Activated T-cell treated with anti-CD3 and anti-CD28 coated beads for 1 hour (primary cell): ENCODE measurements at regions not wholly inside any gene's neighbourhood (a gene's known extent, or its start where the extent isn't known, plus 50 kb on each side); places are given as distances from the start of the nearest gene placed in this dataset.
"Not testable (repeated sequence)": the region's sequence is repeated elsewhere in the genome, so short reads cannot be mapped to it uniquely, and the experiment has no call there.

Experiments
- DNase-seq: peaks from one replicate; pipeline ENCODE4 v3.0.0-alpha.2; 2020; ENCODE audit warnings: low read depth

DNA sequence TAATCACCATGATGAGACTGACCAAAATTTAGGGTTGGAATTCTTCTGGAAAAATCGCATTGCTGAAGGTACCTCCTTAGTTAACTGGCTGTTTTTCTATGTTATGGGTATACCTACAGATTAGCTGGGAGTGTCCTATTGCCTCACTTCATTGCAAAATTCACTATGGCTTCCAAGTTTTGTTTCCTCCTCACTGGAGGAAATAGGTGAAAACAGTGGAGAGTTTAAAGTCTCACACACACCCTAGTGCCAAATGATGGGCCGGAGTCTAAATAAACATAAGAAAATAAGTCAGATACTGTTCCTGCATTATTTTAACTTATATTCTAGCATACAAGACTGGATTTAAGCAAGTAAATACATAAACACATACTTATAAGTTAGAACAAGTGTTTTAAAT, 98.2 kb downstream of the AHR start:
- DNase-seq, result no peak

DNA sequence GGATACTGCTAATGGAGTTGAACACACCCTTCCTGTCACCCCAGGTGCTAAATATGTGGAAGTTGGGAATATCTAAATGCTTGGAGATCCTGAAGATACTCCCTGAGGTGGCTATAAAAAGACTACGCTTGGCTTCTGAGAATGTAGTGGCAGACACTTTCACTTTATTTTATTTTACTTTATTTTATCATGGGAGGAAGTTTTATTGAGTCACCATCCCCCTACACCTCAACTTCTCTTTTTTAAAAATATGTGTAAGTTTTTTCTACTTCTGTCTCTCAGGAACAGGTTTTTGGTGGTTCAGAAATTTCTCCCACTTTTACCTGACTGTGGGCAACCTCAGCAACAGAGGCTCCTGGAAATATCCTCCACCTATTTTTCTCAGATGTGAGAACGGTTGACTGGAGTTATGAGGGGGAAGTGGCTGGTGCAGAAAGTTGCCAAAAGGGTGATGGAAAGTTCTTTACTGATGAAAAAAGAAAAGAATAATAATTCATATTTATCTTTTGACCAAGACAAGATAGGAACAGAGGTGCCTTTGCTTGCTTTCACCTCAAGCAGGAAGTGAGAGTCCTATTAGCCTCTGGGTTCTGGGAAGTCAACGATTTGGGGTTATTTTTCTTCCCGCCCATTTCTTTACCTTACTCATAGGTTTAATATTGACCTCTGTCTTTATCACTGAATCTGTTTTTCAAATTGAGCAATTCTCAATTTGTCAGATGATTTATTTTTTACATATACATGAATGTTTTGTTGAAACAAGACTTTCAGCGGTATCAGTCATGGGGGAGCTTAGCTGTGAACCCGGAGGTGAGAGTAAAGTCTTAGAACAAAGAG, 103.6 kb downstream of the AHR start:
- DNase-seq, result no peak

DNA sequence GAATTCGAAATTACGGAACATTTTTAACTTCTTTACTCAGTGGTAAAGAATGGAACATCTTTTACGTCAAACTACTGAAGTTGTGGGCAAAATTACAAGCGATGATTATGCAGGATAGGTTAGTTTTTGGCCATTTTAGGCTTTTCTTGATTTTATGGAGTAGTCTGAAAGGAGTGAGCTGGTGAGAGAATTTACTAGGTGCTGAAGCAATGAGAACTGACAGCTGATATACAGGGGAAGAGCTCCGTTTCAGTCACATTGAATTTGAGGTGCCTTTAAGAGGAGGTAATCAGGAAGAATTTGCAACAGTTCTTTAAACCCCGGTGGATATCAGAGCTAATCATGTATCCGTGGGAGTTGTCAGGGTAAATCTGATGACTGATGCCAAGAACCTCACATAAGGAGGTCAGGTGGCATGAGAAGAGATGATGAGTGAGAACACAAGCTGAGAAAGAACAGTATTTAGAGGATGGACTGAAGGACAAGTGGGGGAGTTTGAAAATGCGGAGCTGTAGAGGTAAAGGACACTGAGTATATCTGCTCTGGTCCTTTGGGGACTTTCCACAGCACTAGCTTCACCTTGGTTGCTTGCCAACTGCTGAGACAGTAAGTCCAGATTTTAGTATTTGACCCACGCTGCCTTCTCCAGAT, 104.3 kb downstream of the AHR start:
- no peak for DNase-seq

DNA sequence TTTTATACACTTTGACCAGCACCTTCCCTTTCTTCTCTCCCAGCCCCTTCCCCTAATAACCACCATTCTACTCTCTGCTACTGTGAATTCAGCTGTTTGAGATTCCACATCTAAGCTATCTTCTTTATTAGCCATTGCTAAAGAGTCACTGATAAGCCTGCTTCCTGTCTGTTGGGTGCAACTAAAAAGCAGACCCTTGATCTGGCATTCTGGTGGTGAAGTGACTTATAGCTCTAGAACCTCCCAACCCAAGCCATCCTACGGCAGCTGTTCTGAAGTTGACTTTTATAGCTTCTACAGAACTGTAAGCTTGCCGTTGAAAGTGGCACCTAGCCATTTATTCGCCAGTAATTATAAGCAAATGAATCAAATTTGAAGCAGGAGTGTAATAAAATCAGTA, 105.6 kb downstream of the AHR start:
- DNase-seq, result no peak

DNA sequence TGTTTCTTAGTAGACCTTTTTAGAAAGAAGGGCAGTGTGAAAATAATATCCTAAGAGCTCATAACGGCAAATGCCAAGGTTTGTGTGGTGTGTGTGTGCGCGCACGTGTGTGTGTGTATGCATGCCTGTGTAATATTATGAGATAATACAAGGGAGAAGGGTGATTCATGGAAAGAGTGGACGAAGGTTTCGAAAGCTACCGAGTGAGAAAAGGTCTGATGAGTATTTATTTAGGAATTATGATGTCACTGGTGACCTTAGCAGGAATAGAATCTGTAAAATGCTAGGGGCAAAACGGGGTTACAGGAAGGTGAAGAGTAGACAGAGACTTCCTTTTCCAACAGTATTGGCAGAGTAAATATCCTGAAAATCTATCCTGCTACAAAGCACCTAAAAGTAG, 107.3 kb downstream of the AHR start:
- no peak for DNase-seq

DNA sequence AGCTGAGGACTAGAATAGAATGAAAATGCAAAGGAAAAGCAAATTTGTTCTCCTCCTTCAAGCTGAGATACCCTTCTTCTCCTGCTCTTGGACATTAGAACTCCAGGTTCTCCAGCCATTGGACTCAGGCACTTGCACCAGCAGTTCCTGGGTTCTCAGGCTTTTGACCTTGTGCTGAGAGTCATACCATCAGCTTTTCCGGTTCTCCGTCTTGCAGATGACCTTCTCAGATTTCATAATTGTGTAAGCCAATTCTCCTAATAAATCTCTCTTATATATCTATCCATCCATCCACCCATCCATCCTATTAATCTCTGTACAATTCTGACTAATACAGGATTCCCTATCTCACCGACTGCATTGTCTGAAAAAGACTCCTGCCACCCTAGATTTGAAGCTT, 108.3 kb downstream of the AHR start:
- DNase-seq, result no peak

DNA sequence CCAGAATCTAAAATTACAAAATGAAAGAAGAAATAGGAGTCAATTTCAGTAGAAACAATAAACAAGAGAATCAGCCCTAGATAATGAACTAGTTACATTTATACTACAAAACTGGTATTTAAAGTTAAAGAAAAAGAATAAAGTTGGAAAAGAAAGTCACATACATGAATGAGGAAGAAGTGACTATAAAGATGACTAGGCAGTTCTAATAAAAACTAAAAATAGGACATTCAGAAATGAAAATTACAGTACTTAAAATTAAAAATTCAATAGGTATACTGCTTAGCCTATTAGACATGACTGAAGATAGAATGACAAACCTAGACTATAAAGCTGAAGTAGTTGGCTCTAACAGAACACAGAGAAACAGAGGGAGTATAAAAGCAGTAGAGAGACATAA, 108.8 kb downstream of the AHR start:
- no peak for DNase-seq

DNA sequence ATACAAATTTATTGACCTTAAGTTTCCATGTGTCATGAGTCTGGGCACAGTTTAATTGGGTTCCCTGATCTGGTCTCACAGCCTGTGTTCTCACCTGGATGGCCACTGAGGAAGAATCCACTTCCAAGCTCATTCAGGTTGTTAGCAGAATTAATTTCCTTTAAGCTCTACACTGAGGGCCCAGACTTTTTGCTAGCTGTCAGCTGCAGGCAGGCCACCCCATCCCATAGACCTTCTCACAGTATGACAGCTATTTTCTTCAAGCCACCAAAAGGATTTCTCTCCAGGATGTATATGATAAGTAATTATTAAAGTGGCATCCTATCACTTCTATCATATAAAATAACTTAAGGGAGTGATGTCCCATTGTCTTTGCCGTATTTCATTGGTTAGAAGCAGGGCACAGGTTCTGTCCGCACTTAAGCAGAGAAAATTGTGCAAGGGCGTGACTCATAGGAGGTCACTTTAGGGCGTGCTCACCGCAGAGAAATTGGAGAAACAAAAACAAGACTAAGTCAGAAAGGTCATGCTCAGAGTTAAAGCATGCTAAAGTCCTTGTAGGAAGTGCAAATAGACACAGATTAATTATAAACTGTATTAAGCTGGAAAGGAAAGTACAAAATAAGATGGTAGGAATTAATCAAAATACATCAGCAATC, 109.9 kb downstream of the AHR start:
- DNase-seq, result no peak

DNA sequence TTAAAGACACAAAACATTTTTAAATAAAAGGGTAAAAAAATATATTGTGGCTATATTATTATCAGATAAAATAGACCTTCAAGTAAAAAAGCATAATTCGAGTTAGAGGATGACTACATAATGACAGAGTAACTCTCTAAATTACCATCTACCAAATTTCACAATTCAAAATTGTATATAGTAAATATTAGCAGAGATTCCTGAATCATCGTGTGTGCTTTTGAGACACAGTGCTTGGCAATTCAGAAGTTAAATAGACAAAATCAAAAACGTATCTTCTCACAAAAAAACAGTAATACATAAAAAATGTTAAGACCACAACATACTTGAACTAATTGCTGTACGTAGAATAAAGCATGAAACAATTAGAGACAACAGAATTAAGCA, 110.4 kb downstream of the AHR start:
- DNase-seq, result no peak

DNA sequence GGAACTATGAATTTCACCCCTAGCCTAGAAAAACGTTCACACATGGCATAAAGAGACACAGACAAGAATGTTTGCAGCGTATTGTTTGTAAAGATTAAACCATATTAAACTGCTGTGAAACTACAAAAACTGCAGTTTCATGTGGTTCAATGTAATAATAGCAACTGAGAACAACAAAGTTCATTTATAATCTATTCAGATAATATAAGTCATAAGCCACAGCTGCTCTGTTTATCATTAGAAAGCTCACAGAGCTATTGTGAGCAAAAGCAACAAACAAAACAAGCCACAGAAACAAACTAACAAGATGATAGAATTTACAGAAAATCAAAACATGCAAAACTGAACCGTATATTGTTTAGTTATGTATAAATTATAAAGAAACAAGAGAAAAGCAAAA, 113.5 kb downstream of the AHR start:
- no peak for DNase-seq

DNA sequence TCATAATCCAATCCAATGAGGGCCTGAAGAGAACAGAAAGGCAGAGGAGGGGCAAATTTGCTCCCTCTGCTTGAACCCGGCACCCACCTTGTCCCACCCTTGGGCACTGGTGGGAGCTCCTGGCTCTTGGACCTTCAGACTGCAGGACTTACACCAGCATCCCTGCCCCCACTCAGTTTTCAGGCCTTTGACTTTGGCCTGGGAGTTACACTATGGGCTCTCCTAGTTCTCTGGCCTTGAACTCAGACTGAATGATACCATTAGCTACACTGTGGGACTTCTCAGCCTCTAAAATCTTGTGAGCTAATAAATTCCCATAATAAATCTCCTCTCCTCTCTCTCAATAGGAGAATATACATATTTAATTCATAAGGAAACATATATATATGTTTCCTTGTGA, 114.4 kb downstream of the AHR start:
- DNase-seq, result no peak

DNA sequence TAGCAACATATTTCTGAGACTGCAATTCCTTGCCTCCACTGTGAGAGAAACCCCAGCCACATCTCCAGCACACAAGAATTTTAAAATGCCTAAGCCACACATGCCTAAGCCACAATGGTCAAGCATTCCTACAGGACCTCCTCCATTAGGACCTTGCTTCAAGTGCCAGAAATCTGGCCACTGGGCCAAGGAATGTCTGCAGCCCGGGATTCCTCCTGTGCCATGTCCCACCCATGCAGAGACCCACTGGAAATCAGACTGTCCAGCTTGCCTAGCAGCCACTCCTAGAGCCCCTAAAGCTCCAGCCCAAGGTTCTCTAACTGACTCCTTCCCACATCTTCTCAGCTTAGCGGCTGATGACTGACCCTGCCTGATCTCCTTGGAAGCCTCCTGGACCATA, 117.5 kb downstream of the AHR start:
- no peak for DNase-seq

DNA sequence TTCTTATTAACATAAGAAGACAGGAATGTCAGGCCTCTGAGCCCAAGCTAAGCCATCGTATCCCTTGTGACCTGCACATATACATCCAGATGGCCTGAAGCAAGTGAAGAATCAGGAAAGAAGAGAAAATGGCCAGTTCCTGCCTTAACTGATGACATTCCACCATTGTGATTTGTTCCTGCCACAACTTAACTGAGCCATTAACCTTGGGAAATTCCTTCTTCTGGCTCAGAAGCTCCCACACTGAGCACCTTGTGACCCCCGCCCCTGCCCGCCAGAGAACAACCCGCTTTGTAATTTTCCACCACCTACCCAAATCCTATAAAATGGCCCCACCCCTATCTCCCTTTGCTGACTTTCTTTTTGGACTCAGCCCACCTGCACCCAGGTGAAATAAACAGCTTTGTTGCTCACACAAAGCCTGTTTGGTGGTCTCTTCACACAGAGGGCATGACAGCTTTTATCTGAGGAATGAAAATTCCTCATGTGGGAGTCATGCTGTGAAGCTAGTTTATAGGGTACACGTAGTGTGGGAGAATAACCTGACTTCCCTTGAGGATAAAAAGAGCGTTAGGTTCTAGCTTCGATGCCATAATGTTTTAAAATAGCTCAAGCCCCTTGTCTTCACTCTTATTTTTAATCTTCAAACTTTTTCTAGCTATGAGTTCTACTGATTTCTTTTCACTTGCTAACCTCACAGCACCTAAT, 122.0 kb downstream of the AHR start:
- not testable (repeated sequence) for DNase-seq

DNA sequence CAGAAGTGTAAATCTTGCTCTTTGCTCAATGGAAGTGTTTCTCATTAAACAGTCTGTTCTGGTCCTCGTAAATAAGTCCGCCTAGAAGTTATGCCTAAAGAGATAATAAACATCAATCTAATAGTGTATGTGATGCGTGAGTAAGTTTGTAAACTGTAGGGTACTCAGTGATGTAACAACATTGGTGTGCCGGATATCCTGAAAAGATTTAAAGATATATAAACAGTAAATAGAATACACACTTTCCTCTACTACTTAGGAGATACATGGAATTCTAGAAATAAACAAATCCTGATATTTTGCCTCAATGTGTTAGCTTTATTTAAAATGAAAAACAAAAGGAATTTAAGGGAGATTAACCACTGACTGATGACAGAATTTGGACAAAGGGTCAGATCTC, 123.5 kb downstream of the AHR start:
- no peak for DNase-seq

DNA sequence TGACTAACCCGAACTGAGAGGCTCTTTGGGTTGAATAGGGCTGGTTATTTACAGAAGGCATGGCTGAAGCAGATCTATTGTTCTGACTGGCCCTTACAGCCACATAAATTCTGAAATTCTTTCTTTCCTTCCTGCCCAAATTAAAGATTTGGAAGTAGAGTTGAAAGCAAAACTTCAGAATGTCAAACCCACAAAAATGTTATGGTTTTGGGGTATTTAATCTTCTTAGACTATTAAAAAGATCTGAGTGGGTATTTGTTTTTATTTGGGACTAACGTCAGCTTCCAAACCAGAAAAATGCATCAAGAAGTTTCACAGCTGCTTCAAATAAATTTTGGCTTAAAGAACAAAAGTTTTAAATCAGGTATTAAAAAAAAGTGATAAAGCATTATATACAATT, 124.5 kb downstream of the AHR start:
- no peak for DNase-seq

DNA sequence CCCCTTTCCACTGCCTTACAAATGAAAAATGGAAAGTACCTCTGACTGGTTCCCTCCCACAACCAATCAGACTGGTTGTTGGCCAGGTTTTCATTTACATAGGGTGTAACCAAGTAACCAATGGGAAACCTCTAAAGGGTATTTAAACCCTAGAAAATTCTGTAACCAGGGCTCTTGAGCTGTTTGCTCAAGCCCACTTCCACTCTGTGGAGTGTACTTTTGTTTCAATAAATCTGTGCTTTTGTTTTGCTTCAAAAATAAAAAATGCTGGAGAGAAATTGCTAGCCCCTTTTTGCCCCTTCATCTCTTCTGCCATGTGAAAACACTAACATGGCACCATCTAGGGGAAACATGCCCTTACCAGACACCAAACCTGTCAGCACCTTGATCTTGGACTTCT, 129.5 kb downstream of the AHR start:
- no peak for DNase-seq

DNA sequence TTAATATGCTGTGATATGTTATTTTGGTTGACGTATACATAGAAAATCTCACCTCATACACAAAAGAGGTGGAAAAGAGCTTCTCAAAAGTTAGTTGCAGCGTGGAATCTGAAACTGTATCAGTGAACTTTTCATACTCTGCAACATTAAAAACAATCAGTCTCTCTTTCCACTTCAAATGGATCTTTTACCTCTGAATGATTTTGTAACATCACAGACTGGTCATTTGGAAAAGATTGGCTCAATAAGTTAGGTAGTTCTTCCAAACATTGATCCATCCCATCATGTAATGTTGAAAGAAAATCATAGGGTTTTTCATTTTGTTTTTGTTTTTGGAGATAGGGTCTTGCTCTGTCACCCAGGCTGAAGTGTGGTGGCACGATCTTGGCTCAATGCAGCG, 131.1 kb downstream of the AHR start:
- no peak for DNase-seq

DNA sequence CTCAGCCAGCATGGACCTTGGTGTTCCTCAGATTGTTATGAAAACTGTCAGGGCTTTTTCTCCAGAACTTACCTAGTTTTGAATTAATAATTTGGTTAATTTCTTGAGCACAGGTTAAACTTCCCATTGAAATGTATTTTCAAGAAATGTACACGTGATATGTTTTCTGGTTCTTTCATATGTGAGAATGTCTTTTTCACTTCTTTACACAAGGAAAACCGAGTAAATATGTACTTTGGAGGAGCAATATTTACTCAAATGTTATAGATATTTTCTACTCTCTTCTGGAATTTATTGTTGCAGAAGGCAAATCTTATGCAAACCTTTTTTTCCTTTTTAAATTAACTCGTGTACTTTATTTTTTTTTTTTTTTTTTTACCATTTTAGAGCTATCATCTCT, 134.3 kb downstream of the AHR start:
- DNase-seq, result no peak

DNA sequence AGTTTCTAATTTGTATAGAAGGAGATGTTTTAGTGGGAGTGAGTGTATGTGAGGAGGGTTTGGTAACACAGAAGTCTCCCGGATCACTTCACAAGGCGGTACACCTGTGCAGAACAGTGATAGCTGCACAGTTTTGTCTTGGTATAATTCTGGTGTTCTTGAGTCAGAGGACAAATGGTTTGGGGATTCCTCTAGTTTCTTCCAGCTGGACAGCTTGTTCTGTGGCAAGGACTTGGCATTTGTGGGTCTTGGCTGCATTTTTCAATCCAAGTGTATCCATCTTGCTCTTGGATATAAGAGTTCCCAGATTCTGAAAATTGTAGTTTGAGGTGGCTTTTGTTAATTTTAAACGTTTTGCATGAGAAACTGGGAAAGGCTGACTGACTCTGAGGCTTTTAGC, 135.7 kb downstream of the AHR start:
- DNase-seq, result no peak

DNA sequence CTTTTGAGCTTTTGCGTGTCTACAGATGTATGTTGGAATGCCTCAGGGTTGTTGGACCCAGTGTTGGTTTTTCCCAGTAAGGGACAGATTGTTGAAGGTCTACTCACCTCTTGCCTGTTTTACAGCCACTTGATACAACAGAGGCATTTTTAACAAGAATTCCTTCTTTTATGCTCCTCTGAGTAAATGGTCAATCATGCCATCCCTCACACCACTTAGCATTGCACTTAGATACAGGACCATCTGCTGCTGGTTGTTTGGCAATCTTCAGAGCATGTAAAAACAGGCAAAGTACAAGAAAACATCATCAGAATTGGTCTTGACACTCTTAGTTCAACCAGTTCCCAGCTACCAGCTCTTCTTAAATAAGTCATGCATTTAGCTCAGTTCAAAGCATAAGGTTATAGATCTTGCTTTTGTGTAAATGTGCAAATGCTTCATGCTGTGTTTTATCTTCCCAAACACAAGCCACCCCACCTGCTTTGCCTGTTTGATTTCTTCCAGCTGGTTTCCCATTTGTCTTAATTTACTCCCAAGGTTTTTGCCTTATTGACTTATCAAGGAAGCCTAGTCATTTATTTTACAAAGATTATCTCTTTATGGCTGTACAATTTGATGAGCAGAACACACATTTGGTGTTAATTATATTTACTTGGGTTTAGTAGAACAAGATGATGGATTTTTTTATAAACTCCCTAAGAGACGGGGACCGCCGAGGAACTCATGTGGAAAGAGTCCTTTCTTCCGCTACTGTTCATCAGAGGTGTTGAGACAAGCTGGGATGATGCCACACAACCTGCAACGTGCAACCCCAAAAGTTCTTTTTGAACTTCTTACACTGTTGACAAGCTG, 136.6 kb downstream of the AHR start:
- no peak for DNase-seq

DNA sequence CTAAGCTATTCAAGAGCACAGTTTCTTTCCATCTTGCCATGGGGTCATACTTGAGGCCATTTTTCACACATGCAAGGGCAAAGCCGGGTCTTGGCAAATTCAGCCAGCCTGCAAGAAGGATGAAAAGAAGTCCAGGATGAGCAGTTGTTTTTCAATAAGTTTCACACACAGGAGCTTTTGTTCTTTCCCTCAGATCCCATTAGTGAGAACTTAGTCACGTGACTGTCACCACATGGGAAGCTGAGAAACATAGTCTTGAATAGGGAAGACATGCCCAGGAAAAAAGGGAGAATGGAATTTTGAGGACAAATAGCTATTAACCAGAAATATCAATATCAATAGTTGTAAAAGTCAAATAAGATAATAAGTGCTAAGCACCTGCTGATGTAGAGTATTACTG, 137.7 kb downstream of the AHR start:
- no peak for DNase-seq

DNA sequence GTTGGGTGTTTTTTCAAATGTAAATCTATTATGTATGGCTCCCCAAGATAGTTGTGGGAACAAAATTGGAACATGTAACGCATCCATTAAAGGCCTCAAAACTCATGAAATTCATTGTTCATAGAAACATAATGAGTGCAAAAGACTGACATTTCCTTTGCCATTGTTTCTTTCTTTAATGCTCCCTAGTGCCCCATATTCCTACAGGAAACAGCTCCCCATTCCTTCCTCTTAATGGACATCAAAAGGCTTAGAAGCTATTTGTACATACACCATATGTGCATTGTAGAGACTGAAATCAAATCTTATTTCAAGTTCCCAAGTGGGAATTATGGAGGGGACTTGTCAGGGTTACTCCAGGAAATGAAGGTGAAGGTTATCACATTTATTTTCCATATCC, 139.1 kb downstream of the AHR start:
- no peak for DNase-seq
